ENCODE measurements at regions not wholly inside any gene's neighbourhood (a gene's known extent, or its start where the extent isn't known, plus 50 kb on each side); places are given as distances from the start of the nearest gene placed in this dataset.

GRCh38 chr12:86698641-86698980 lies 442.4 kb upstream of the MGAT4C start:
- Histone ChIP-seq H3K9me1 (replicated peaks; ENCODE audit: control insufficient read depth, extremely low read depth, insufficient read depth, low read length) (no peaks in the 10 kb centered on the region), H3K4me1 (ENCODE audit: control insufficient read depth, extremely low read depth, insufficient read depth, low read length) (no peaks in the 10 kb centered on the region), H3K27me3 (ENCODE audit: control insufficient read depth in 2 of 2, insufficient read depth in 2 of 2, low read length in 2 of 2) (no peaks in the 10 kb centered on the region), H3K4me3 (replicated peaks in 1 of 3; ENCODE audit: insufficient read depth in 1 of 3, low read depth in 1 of 3, low read length in 3 of 3) (no peak overlapping the region), H3K27ac (ENCODE audit: insufficient read depth, low read depth, low read length) (no peak overlapping the region), H3K9me3 (replicated peaks; ENCODE audit: control insufficient read depth, insufficient read depth, low read length) (no peaks in the 10 kb centered on the region), H3K79me2 (ENCODE audit: control insufficient read depth, insufficient read depth, low read length) (no peaks in the 10 kb centered on the region), H3K36me3 (ENCODE audit: control insufficient read depth in 2 of 2, extremely low read depth in 1 of 2, insufficient read depth in 2 of 2, low read length in 2 of 2) (no peaks in the 10 kb centered on the region), H3K4me2 (ENCODE audit: insufficient read depth, low read length) (no peak overlapping the region), H4K20me1 (replicated peaks; ENCODE audit: control insufficient read depth, extremely low read depth, insufficient read depth, low read length) (no peaks in the 10 kb centered on the region), H3K9ac (replicated peaks; ENCODE audit: extremely low read depth, insufficient read depth, low read length) (no peak overlapping the region), H2AFZ (ENCODE audit: low read depth, low read length) (no peak overlapping the region)
- FAIRE-seq (no peak), DNase-seq (ENCODE audit: low read depth, low spot score) (no peak)
- dilution Hi-C loops (cut with MboI; ENCODE audit: extremely low pct_ligation_motif_present, low sequenced_read_pairs) (no loop called here), intact Hi-C loops (cut with micrococcal nuclease) (no loop called here)
- ChIA-PET CTCF (no interaction called here), POLR2A (no interaction called here)
- no TSS peak for BruUV-seq (replicated peaks)
- TF ChIP-seq JUN (IDR thresholded peaks at IDR 0.05; ENCODE audit: borderline replicate concordance, insufficient read depth, insufficient read length, low read depth), result no peak
- TF ChIP-seq CTCF (IDR thresholded peaks at IDR 0.05; ENCODE audit: extremely low read depth in 1 of 2, insufficient read depth in 1 of 2, low read depth in 1 of 2, low read length in 2 of 2), result no peak
- TF ChIP-seq EZH2 (IDR thresholded peaks at IDR 0.05; ENCODE audit: borderline replicate concordance, low read depth, low read length, severe bottlenecking), result no peak

- dilution Hi-C loops (cut with MboI; ENCODE audit: extremely low pct_ligation_motif_present, low sequenced_read_pairs) (no loop called here), intact Hi-C loops (cut with micrococcal nuclease) (no loop called here)
- TF ChIP-seq POLR2AphosphoS5 (IDR thresholded peaks at IDR 0.05; ENCODE audit: insufficient read depth, low read depth, low read length) (no peak), JUN (IDR thresholded peaks at IDR 0.05; ENCODE audit: borderline replicate concordance, insufficient read depth, insufficient read length, low read depth) (no peak), MAX (IDR thresholded peaks at IDR 0.05; ENCODE audit: insufficient read depth, insufficient read length) (no peak), CTCF (IDR thresholded peaks at IDR 0.05; ENCODE audit: extremely low read depth in 1 of 2, insufficient read depth in 1 of 2, low read depth in 1 of 2, low read length in 2 of 2) (no peak), GATA2 (IDR thresholded peaks at IDR 0.05; ENCODE audit: insufficient read depth, insufficient read length, low read depth, low read length) (no peak), EZH2 (IDR thresholded peaks at IDR 0.05; ENCODE audit: borderline replicate concordance, low read depth, low read length, severe bottlenecking) (no peak), POLR2A (IDR thresholded peaks at IDR 0.05; ENCODE audit: low read depth, low read length) (no peak), MYC (IDR thresholded peaks at IDR 0.05; ENCODE audit: low read depth, low read length) (no peak), FOS (IDR thresholded peaks at IDR 0.05; ENCODE audit: borderline replicate concordance, insufficient read depth, low read length) (no peak)
- BruUV-seq (replicated peaks), result no TSS peak
- H3K4me1 ChIP-seq (ENCODE audit: control insufficient read depth, extremely low read depth, insufficient read depth, low read length), result no peaks in the 10 kb centered on the region
- no peak overlapping the region for H3K4me3 ChIP-seq (replicated peaks in 1 of 3; ENCODE audit: insufficient read depth in 1 of 3, low read depth in 1 of 3, low read length in 3 of 3)
- no peaks in the 10 kb centered on the region for H3K27me3 ChIP-seq (ENCODE audit: control insufficient read depth in 2 of 2, insufficient read depth in 2 of 2, low read length in 2 of 2)
- no peaks in the 10 kb centered on the region for H3K9me1 ChIP-seq (replicated peaks; ENCODE audit: control insufficient read depth, extremely low read depth, insufficient read depth, low read length)
- no peak overlapping the region for H2AFZ ChIP-seq (ENCODE audit: low read depth, low read length)
- no peak for DNase-seq (ENCODE audit: low read depth, low spot score)
- H3K27ac ChIP-seq (ENCODE audit: insufficient read depth, low read depth, low read length), result no peak overlapping the region
- H3K36me3 ChIP-seq (ENCODE audit: control insufficient read depth in 2 of 2, extremely low read depth in 1 of 2, insufficient read depth in 2 of 2, low read length in 2 of 2), result no peaks in the 10 kb centered on the region
- H3K9ac ChIP-seq (replicated peaks; ENCODE audit: extremely low read depth, insufficient read depth, low read length), result no peak overlapping the region
- H3K79me2 ChIP-seq (ENCODE audit: control insufficient read depth, insufficient read depth, low read length), result no peaks in the 10 kb centered on the region
- H3K4me2 ChIP-seq (ENCODE audit: insufficient read depth, low read length), result no peak overlapping the region
- H3K9me3 ChIP-seq (replicated peaks; ENCODE audit: control insufficient read depth, insufficient read depth, low read length), result no peaks in the 10 kb centered on the region
- no peak for FAIRE-seq
- H4K20me1 ChIP-seq (replicated peaks; ENCODE audit: control insufficient read depth, extremely low read depth, insufficient read depth, low read length), result no peaks in the 10 kb centered on the region
- CTCF ChIA-PET, result no interaction called here
- POLR2A ChIA-PET, result no interaction called here
Measured at GRCh38 chr12:86697916-86698640, 441.9 kb upstream of the MGAT4C start.

Data from endothelial cell of umbilical vein (primary cell).